Osteoblast (primary cell): ENCODE measurements at regions not wholly inside any gene's neighbourhood (a gene's known extent, or its start where the extent isn't known, plus 50 kb on each side); places are given as distances from the start of the nearest gene placed in this dataset.
"Not testable (repeated sequence)": the region's sequence is repeated elsewhere in the genome, so short reads cannot be mapped to it uniquely, and the experiment has no call there.

Experiments
- DNase-seq: peaks from one replicate; pipeline ENCODE4 v3.0.0; 2011; ENCODE audit warnings: low spot score, mixed read lengths; ENCODE audit not compliant: insufficient read length; ENCODE audit errors: missing footprints
- H2AFZ ChIP-seq: 2 replicates; pipeline ENCODE4 v1.6.0; 2011; ENCODE audit warnings: mild to moderate bottlenecking, low read length
- H3K27ac ChIP-seq: 2 replicates; pipeline ENCODE4 v1.5.1; 2011; ENCODE audit warnings: mild to moderate bottlenecking, low read depth, low read length, moderate library complexity
- H3K27me3 ChIP-seq: 2 replicates; pipeline ENCODE4 v1.6.0; 2012; ENCODE audit warnings: mild to moderate bottlenecking, control low read depth, inconsistent platforms, low read length, moderate library complexity; ENCODE audit not compliant: insufficient read depth
- H3K36me3 ChIP-seq: 2 replicates; pipeline ENCODE4 v1.5.1; 2011; ENCODE audit warnings: mild to moderate bottlenecking, low read length, control low read depth, moderate library complexity; ENCODE audit not compliant: insufficient read depth
- H3K4me1 ChIP-seq: 2 replicates; pipeline ENCODE4 v1.5.1; 2011; ENCODE audit warnings: mild to moderate bottlenecking, low read length, control low read depth, moderate library complexity; ENCODE audit not compliant: insufficient read depth
- H3K4me2 ChIP-seq: 2 replicates; pipeline ENCODE4 v1.6.0; 2011; ENCODE audit warnings: mild to moderate bottlenecking, low read length; ENCODE audit not compliant: insufficient read depth
- H3K4me3 ChIP-seq: fragments of 200-600 bp; sonication (generic); 3 replicates; pipeline ENCODE4 v1.5.1; 2012; ENCODE audit warnings: mild to moderate bottlenecking, low read length, inconsistent platforms; ENCODE audit not compliant: insufficient read depth
- H3K79me2 ChIP-seq: 2 replicates; pipeline ENCODE4 v1.6.0; 2012; ENCODE audit warnings: mild to moderate bottlenecking, low read length, control low read depth, inconsistent platforms; ENCODE audit not compliant: insufficient read depth
- H3K9me3 ChIP-seq: 2 replicates; pipeline ENCODE4 v1.5.1; 2011; ENCODE audit warnings: low read depth, low read length, control low read depth
- H4K20me1 ChIP-seq: 2 replicates; pipeline ENCODE4 v1.6.0; 2012; ENCODE audit warnings: mild to moderate bottlenecking, low read length, control low read depth; ENCODE audit not compliant: insufficient read depth
- TF ChIP-seq, protein P1 (sequence below): IDR thresholded peaks from 2 replicates; pipeline ENCODE4 v1.5.1; 2011; ENCODE audit warnings: mild to moderate bottlenecking, low read depth, low read length, moderate library complexity; ENCODE audit errors: extremely low read depth

DNA sequence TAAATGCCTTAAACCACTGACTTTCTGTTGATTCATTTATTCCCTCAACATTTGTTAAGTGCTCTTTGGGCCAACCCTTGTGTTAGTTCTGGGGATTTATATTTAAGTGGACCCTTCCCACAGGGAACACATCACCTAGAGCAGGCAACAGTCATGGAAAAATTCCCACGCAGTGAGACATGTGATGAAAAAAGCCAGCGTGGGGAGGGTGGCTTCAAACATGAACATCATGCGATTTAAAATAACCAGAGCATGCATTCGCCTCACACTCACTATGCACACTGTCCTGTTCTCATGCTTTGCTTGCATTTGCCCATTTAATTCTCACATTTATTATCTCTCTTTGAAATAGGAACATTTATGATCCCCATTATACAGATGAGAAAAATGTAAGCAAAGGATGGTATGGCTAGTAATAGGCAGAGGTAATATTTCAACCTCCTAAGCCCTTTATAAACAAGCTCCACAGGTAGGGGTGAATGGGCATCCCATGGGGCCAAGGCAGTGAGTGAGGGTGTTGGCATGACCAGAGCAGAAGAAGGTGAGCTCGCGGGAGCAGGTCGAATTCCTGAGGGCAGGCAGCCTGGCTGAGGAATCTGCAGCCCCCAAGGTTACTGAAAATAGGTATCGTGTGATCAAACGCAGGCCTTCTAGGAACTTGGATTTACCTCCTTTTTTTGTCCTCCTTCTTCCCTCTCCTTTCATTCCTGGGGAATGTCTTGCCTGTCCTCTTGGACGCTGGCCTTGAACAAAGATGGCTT is 297.8 kb downstream of the MYCN start:
- Histone ChIP-seq H2AFZ (no peak overlapping the region), H3K4me1 (no peaks in the 10 kb centered on the region), H3K79me2 (no peaks in the 10 kb centered on the region), H3K9me3 (no peaks in the 10 kb centered on the region), H3K27ac (no peak overlapping the region), H3K4me3 (no peak overlapping the region), H3K4me2 (no peak overlapping the region), H4K20me1 (no peaks in the 10 kb centered on the region), H3K27me3 (no peaks in the 10 kb centered on the region), H3K36me3 (no peaks in the 10 kb centered on the region)
- DNase-seq: no peak
- TF ChIP-seq, protein P1, sequence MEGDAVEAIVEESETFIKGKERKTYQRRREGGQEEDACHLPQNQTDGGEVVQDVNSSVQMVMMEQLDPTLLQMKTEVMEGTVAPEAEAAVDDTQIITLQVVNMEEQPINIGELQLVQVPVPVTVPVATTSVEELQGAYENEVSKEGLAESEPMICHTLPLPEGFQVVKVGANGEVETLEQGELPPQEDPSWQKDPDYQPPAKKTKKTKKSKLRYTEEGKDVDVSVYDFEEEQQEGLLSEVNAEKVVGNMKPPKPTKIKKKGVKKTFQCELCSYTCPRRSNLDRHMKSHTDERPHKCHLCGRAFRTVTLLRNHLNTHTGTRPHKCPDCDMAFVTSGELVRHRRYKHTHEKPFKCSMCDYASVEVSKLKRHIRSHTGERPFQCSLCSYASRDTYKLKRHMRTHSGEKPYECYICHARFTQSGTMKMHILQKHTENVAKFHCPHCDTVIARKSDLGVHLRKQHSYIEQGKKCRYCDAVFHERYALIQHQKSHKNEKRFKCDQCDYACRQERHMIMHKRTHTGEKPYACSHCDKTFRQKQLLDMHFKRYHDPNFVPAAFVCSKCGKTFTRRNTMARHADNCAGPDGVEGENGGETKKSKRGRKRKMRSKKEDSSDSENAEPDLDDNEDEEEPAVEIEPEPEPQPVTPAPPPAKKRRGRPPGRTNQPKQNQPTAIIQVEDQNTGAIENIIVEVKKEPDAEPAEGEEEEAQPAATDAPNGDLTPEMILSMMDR: no peak

DNA sequence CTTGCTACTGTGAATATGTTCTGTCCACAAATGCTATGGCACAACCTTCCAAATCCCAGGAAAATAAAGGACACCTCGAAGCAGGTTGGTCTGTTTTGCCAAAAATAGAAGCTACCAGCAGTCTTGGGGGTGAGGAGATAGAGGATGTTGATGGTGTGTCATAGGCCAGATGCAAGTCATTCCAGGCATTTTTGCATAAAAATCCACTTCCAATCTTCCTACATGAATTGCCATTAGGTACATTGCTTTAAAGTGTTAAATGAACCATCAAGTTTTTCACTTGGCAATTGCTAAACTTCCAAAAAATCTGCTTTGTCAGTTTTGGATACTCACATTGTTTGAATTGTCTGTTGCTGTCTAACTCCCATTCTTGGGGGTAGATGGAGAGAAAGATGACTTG is 295.4 kb downstream of the MYCN start:
- H3K79me2 ChIP-seq: no peaks in the 10 kb centered on the region
- no peaks in the 10 kb centered on the region for H3K36me3 ChIP-seq
- no peaks in the 10 kb centered on the region for H4K20me1 ChIP-seq
- no peak overlapping the region for H3K27ac ChIP-seq
- no peaks in the 10 kb centered on the region for H3K9me3 ChIP-seq
- DNase-seq: no peak
- no peak overlapping the region for H3K4me2 ChIP-seq
- H3K4me1 ChIP-seq: no peaks in the 10 kb centered on the region
- no peaks in the 10 kb centered on the region for H3K27me3 ChIP-seq
- H2AFZ ChIP-seq: no peak overlapping the region
- TF ChIP-seq, protein P1: no peak
- no peak overlapping the region for H3K4me3 ChIP-seq

DNA sequence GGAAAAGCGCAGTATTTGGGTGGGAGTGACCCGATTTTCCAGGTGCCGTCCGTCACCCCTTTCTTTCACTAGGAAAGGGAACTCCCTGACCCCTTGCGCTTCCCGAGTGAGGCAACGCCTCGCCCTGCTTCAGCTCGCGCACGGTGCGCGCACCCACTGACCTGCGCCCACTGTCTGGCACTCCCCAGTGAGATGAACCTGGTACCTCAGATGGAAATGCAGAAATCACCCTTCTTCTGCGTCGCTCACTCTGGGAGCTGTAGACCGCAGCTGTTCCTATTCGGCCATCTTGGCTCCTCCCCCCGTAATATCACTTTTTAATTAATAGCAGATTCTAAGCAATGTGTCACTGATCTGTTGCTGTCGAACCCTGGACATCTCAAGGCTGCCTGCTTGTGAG is 294.9 kb downstream of the MYCN start:
- H2AFZ ChIP-seq, H3K4me1 ChIP-seq, H3K4me3 ChIP-seq, H3K9me3 ChIP-seq, H3K27ac ChIP-seq, H3K4me2 ChIP-seq, H3K36me3 ChIP-seq, H4K20me1 ChIP-seq, H3K27me3 ChIP-seq, H3K79me2 ChIP-seq, DNase-seq: not testable (repeated sequence)

DNA sequence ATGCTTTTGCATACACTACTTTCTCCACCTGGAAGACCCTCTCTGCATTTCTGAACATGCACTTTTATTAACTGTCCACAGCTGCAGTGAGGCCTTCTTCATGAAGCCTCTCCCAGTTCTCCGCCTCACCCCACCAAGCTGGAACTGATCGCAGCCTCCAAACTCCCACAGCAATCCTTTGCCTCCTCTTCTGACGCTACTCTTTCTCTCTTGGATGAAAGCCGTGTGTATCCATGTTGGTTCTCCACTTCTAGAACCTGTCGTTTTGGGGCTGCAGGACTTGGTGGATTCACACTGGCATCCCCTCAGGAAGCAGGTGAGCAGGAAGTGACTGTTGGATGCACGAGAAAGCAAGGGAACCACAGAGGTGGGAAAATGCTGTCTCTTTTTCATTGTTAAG is 288.6 kb downstream of the MYCN start:
- TF ChIP-seq, protein P1: no peak
- H2AFZ ChIP-seq: no peak overlapping the region
- no peak for DNase-seq
- H3K4me1 ChIP-seq: no peaks in the 10 kb centered on the region
- no peak overlapping the region for H3K4me3 ChIP-seq
- no peaks in the 10 kb centered on the region for H3K79me2 ChIP-seq
- H4K20me1 ChIP-seq: no peaks in the 10 kb centered on the region
- H3K27me3 ChIP-seq: no peaks in the 10 kb centered on the region
- no peaks in the 10 kb centered on the region for H3K36me3 ChIP-seq
- no peak overlapping the region for H3K27ac ChIP-seq
- no peaks in the 10 kb centered on the region for H3K9me3 ChIP-seq
- no peak overlapping the region for H3K4me2 ChIP-seq
